Left hindlimb (tissue), 1 donor: ENCODE measurements at regions not wholly inside any gene's neighbourhood (a gene's known extent, or its start where the extent isn't known, plus 50 kb on each side); places are given as distances from the start of the nearest gene placed in this dataset.

Source experiments
- DNase-seq: peaks from one replicate; pipeline ENCODE4 v3.0.0-alpha.2; 2018

DNA sequence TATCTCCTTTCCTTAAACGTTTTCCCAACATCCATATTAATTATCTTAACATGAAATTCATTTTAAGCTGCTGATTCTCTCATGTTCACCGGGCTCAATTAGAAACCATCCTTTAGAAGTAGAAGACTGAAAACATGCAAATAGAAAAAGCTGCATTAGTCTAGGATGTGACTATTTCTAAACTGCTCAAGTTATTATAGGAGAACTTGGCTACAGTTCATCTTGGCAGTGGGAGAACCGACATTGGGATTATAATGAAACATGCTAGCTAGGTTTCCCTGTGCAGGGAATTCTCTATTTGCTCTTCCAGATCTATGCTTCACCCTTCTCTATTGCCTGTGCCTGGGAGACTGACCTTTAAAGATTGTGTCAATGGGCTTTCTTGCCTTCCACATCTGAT, 151.0 kb upstream of the PPARGC1A start:
- DNase-seq, result no peak

DNA sequence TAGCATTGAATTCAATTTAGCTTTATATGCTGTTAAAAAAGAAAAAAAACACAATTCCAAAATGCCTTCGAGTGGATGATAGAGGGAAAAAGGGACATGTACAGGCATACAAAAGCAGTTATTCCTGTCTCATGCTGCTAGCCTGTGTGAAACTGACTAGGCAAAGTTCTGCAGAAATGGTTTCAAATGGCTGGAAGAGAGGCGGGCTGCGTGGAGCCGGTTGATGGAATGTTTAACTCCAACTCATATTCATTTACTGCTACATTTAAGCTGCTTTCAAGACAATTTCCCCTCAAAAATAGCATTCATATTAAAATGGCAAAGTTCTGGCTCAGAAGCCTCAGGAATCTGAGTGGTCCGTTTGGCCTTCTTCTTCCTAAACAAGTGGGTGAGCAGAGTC, 143.8 kb upstream of the PPARGC1A start:
- no peak for DNase-seq

DNA sequence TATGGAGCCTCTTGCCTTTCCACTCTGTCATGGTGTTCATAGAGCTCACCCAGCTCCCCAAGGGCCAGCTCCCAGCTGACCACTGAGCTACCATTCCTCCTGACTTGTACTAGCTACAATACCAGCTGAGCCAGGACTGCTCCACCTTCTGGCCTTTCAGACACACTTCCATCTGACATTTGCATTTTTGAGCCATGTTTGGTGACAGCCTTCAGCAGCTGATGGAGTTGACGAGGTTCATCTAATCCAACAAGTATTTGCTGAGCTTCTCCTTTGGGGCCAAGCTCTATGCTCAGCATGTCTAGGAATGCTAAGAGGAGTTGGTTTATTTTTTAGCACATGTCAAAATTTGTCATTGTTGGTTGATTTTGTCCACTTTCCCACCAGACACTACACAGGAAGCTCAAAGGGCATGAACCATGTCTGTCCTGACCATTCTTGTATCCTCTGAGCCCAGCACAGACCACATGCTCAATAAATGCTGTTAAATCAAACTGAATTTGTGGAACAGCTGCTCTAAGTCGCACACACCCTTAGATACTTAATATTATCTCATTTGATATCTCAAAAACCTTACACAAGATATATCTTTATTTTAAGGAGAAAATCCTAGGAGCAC, 142.6 kb upstream of the PPARGC1A start:
- DNase-seq, result peak; percentile 44

DNA sequence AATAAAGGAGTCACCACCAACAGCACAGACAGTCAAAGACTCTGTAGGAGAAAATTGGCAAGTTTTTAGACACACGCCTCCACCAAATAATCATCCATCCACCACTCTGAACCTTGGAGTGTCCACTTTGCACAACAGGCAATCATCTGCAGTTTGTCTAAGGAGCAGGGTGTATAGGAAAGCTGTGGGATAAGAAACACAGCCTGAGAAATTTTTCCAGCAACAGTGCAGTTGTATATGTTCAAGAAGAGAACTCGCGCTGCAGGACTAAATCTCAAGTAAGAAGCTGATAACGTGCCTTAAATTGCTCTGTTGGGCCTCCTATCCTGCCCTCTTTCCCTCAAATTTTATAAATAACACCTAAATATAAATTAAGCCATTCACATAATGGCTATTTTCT, 136.7 kb upstream of the PPARGC1A start:
- no peak for DNase-seq

DNA sequence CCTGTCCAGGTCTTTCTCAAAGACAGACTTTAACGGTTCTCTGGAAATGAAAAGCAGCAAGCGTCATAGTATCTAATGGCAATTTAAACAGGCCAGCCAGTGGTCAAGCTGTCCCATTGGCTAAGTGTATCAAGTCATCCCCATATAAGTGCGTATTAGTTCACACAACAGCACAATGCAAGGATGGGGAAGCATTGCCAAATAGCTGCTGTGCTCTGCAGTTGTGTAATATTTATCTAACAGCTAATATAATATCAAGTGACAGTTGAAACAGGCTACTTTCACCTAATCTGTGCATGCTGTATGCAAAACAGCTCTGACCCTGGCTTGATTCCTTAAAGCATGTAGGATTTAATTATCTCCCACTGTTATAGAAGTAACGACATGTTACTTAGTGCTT, 134.8 kb upstream of the PPARGC1A start:
- no peak for DNase-seq

DNA sequence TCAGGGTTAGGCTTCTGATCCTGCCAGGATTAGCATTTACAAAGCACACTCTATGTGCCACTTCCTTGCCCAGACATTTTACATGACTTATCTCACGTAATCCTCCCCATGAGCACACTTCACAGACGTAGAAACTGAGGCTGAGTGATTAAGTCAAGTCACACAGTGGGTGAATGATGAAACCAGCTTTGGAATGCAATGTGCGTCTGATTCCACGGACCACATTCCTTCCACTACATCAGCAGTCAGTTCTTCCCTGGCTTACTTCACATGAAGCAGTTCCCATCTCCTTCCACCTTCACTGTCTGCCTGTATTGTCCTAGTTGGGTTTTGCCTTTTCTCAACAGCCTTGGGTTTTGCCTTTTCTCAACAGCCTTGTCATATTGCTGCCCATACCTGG, 134.3 kb upstream of the PPARGC1A start:
- DNase-seq, result no peak

DNA sequence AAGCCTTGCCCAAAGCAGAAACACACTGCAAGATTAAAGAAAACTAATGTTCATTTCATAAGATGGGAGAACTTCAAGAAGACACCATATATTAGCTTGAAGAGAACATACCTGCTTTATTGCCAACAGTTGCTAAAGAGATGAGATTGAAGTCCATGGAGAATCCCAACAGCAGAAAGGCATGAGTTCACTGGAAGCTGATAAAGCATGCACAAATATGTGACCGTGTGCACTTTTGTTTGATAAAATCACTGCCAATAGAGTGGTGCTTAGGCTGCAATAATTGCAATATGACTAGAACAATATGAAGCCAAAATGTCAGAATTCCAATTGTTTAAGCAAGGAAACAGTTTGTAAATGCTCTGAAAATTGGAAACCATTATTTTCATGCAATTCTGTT, 125.9 kb upstream of the PPARGC1A start:
- DNase-seq, result no peak

DNA sequence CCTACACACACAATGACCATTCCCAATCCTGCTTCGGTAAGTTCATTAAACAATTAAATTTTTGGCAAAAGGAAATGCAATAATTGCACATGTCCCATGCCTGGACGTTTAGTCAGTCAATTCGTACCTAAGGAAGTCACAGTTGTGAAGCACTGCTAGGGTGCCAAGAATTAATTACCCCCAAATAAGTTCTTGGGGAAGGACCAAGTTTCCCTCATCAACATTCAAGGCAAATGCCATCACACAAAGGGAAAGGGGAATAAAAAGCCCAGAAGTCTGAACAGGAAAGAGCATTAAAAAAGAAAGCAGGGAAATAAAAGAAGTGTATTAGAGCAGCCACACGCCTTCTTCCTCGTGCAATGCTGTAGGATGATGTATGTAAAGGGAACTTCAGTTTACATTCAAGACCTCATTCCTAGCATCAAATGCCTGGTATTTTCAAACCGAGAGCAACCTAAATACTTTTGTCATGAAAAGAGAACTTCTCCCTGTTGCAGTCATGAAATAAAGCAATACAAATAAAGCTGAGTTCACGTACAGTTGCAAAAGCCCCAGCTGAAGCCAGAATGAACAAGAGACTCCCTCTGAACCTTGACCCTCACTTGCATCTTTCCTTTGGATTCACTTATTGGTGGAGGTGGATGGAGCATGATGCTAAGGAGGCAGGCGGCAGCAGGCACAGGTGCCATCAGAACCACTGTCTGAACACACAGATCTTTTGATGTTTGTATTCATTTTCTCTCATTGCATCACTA, 124.0 kb upstream of the PPARGC1A start:
- DNase-seq, result no peak

DNA sequence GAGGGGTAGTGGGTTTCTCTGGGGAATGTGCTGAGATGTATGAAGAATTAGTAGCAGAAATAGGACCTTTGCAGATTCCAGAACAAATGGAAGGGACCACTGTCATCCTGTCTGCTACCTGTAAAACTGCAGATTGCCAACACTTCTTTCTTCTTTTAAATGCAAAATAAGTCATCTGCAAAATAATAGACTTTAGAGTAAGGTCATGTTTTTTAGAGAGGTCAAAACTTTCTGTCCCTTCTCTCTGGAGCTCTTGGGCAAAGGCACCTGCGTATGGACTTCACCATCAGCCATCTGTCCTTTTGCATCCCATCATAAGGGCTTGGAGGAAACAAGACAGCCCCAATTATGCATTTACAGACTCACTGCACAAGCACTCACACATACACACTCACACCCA, 121.1 kb upstream of the PPARGC1A start:
- DNase-seq, result no peak

DNA sequence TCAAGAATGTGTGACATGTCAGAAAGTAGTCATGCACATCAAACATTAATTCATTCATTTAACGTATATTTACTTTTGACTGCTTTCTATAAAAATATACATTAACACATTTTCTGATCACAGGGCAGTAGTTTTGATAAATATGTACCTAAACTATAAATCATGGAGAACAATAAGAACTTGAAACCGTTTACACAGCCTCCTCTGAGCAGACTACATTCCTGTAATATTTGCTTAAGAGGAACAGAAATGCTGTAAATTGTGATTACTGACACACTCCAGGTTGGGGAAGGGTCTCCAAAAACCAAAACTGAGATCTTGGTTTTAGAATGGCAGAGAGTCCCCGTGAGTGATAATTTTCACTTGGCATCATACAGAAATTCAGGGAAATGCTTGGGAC, 120.7 kb upstream of the PPARGC1A start:
- no peak for DNase-seq

DNA sequence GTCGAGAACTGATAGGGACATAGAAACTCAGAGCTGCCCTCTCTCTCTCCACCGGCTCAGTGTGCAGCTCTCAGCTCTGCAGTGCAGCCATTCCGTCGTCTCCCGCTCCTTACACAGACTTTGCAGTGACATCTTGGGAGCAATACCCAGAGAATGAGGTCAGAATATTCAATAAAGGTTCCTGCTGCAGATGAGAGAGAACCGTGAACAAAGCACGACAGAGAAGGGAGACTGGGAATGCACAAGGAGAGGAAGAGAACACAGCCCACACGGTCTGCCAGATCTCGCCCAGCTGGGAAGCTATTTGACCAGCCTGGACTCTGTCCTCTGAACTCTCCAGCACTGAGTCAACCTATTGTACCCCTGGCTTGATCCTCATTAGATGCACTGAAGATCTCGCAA, 118.0 kb upstream of the PPARGC1A start:
- no peak for DNase-seq

DNA sequence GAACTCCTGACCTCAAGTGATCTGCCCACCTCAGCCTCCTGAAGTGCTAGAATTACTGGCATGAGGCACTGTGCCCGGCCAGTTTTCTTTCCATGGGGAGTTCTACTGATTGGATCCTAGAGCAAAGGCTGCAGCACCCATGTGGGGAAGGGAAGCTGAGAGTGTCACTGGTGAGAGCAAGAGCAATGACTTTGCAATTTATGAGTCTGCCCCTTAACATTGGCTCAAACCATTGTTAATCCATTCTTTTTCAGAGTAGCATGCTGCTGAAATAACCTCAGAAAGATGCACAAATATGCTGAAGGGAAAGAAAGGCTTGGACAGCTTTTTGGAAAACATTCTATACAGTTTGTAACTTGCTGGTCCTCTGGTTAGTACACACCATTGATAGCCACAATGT, 116.4 kb upstream of the PPARGC1A start:
- DNase-seq, result no peak

DNA sequence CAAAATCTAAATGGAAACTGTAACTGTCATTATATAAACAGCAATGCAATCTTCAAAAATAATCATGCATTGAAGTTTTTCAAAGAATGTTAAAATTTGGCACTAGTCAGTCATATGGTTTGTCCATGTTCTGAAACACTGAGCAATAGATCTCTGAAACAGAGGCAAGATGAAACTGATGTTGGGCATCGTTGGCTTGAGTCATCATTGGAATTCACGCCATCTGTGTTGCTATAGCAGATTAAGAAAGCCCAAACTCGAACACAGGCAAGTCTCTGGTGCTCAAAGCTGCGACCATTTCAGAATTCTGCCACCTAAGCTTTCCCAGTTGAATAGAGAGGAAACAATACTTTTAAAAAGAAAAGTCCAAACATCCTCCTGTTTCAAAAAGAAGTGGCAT, 114.1 kb upstream of the PPARGC1A start:
- no peak for DNase-seq

DNA sequence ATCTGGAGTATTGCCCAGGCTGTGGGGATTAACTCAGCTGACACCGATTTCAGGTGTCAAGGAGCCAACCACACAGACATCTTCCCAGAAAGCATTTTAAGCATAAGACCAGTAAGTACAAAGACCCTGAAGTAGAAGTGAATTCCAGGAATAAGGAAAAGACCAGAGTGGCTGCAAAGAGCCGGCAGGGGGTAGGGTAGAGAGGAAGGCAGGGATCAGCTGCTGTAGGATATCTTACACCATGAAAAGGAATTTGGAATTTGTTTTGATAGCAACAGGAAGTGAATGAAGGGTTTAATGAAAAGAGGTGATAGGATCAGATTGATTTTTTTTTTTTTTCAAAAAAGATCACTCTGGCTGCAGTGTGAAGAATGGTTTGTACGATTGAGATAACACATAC, 113.6 kb upstream of the PPARGC1A start:
- DNase-seq, result no peak

DNA sequence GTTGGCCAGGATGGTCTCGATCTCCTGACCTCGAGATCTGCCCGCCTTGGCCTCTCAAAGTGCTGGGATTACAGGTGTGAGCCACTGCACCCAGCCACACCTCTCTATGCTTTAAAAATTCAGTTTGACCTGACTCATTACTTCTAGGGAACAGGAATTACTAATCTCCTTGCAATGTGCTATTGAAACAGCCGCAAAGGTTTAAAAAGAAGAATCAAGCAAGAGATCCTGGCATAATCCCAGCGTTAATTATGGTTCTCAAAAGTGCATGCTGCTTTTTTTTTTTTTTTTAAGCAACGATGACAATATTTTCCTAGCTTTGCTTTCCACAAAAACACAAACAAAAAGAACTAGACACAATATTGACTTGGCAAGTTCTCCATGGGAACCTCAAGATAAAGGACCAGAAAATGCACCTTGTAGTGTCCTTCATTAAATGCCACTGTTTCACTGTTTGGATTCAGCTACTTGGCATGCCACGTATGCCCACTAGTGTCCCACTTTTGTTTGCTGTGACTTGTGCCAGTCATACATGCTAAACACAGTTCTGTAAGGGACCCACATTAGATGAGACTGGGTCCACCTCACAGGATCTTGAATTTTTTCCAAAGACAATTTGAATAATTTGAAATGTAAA, 112.6 kb upstream of the PPARGC1A start:
- DNase-seq, result no peak

DNA sequence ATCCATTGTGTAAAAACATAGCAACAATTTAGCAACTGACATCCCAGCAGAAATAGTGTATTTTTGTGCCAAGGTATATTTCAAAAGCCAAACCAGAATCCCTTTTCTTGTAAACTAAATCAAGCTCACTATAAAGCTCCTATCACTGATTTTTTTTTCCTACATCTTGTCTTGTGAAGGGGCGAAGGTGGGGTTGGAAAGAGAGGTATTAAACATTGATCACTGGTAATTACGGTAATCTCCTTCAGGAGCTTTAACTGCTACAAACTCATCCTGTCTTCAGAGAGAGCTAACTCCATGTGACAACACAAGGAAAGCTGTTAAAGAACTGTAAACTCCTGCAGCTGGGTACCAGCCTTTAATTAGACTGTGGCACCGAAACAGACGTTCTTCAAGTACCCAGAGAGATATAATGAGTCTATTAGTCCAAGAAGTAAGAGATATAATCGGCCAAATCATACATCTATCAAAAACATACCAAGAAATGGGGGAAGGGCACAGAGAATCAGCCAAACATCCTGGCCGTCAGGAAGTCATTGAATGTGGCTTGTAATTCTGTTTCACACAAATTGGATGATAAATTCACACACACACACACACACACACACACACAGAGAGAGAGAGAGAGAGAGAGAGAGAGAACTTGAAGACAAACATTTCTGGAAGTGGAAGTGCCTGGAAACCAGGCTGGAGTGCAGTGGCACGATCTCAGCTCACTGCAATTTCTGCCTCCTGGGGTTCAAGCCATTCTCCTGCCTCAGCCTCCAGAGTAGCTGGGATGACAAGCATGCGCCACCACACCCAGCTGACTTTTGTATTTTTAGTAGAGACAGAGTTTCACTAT, 111.9 kb upstream of the PPARGC1A start:
- DNase-seq, result no peak

DNA sequence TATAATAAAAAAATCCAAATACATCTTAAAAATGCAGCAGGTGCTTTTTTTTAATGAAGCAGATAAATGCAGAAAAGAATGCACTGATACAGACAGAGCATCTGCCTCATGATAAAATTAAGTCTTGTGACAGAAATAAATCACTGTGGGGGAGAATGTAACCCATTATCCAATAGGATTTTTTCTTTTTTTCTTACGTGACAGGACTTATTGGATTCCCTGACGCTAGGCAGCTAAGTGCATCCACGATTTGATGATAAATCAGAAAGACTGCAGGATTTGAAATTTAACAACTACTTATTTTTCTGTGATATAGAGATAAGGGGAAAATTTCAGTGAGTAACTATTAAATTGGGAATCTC, 110.6 kb upstream of the PPARGC1A start:
- DNase-seq, result no peak

DNA sequence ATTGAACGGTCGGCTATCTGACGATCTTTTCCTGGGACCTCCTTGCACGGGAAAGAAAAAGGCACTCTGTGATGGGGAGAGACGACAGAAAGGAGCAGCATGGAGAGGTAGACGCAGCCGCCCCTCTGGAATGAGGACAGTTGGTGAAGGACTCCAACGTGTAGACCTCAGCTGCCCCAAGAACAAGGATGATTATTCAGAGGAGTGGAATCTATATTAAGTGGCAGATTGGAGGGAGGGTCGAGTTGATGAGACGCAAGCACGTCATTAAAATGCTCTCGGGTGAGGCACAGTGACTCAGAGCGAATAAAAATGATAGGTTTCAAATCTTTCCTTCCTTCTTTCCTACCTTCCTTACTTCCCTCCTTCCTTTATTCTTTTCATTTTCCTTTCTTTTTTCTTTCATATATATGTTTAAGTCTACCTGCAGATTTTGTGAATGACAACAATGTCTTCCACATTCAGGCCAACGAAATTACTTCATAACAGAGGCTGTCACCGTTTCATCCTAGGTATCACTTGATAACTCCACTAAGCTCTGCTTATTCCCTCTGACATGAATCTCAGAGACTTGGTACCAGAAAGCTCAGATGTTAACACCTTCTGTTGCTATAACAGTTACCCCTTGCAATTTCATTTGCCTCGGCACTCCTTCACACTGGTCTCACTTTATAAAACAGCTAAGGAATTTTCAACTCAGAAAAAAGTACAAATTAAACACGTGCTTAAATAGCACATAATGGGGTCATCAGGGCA, 110.0 kb upstream of the PPARGC1A start:
- DNase-seq, result no peak

DNA sequence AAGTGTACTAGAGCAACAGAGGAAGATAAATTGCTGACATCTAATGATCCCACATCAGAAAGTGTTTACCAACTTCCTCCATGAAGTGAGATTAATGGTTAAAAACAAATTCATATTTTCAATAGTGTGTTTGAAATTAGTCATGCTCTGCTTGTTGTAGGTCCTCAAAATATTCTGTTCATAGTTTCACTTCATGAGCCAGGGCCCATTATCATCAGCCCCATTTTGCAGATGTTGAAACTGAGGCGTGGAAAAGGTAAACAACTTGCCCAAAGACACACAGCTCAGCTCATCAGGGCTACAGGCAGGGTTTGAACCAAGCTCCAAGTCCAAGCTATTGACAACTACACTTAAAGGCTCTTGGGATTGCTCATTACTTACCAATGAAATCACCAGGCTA, 103.5 kb upstream of the PPARGC1A start:
- DNase-seq, result no peak

DNA sequence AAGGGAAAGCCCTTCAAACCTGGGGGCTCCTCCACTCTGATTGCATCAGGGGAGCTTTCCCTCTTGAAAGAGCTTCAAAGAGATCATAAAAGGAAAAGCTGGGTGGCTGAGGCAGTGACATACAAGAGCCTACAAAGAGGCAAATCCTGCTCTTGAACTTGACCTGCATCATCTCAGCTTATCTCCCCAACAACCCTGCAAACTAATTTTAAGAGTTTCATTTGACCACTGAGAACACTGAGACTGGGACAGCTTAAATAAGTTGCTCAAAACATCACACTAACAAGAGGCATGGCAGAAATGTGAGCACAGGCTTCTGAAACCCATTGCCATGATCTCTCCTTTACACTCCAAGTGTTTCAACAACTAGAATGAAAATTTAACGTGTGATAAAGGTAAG, 101.6 kb upstream of the PPARGC1A start:
- no peak for DNase-seq

DNA sequence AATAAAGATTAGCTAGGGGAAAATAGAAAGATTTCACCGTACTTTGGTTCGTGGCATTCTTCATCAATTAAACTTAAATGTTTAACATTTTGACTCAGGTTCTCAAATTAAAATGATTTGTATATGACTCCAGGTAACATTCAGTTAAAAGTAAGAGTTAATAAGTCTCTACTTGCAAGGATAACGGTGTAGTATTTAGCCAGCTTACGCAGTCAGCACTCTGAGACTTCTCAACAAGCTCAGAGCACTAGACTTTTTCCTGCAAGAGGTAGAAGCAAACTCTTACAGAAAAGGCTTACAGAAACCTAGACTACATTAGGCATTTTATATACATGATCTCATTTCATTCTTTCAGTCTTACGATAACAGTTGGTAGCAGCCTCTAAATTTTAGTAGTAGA, 96.4 kb upstream of the PPARGC1A start:
- no peak for DNase-seq

DNA sequence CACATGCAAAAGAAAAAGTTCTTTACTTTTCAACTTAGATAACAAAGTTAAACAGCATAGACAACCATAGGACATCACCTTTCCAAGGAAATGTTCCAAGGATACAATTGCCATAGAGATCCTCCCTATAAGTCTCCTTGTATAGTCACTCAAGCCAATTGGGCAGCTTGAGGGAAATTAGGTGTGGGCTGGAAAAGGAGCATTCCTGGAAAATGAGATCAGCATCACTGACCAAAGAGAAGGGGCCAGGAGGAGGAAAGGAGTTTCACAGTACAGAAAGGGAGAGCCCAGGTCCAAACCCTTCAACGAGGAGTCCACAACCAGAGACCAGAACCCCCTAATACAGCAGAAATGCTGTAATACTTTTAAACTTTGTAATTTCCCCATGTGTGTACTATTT, 91.5 kb upstream of the PPARGC1A start:
- no peak for DNase-seq

DNA sequence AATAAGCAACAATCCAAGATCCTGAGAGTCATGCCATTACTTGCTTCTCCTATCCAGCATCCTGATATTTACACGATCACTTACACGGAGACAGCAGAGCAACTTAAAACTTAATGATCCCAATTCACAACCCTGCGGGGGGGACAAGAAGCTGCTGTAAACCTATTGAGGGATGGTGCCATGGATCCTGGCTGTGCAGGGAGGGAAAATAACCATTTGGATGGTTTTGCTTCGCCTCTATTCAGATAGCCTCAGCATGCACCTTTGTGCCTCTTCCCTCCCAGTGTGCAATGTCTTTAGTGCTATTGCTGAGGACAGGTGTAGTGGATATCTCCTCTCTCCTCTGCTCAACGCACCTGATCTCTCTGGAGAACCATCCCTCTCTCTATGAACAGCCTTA, 89.7 kb upstream of the PPARGC1A start:
- no peak for DNase-seq
